Type B pancreatic cell (in vitro differentiated cells): ENCODE measurements at regions not wholly inside any gene's neighbourhood (a gene's known extent, or its start where the extent isn't known, plus 50 kb on each side); places are given as distances from the start of the nearest gene placed in this dataset.

Source experiments
- DNase-seq: peaks from one replicate; pipeline ENCODE4 v3.0.0; 2021; ENCODE audit warnings: mixed read lengths; ENCODE audit not compliant: unreplicated experiment; ENCODE audit errors: extremely low spot score
- H3K27ac Mint-ChIP-seq: 2 replicates; pipeline ENCODE4 v1.8.0; 2021; ENCODE audit warnings: mild to moderate bottlenecking, mixed read lengths
- H3K27me3 Mint-ChIP-seq: 2 replicates; pipeline ENCODE4 v1.8.0; 2021; ENCODE audit warnings: mixed read lengths
- H3K36me3 Mint-ChIP-seq: 2 replicates; pipeline ENCODE4 v1.8.0; 2021; ENCODE audit warnings: mixed read lengths
- H3K4me1 Mint-ChIP-seq: one replicate; pipeline ENCODE4 v1.8.0; 2021; ENCODE audit warnings: mixed read lengths; ENCODE audit not compliant: unreplicated experiment
- H3K4me3 Mint-ChIP-seq: 2 replicates; pipeline ENCODE4 v1.8.0; 2021; ENCODE audit warnings: mild to moderate bottlenecking, mixed read lengths
- H3K9me3 Mint-ChIP-seq: 2 replicates; pipeline ENCODE4 v1.8.0; 2021; ENCODE audit warnings: mixed read lengths
- TF ChIP-seq, protein P1 (sequence below): fragments of 200-600 bp; sonication (generic); conservative IDR thresholded peaks from 2 replicates; pipeline ENCODE4 v1.5.0; 2021; ENCODE audit warnings: antibody characterized with exemption, mild to moderate bottlenecking

DNA sequence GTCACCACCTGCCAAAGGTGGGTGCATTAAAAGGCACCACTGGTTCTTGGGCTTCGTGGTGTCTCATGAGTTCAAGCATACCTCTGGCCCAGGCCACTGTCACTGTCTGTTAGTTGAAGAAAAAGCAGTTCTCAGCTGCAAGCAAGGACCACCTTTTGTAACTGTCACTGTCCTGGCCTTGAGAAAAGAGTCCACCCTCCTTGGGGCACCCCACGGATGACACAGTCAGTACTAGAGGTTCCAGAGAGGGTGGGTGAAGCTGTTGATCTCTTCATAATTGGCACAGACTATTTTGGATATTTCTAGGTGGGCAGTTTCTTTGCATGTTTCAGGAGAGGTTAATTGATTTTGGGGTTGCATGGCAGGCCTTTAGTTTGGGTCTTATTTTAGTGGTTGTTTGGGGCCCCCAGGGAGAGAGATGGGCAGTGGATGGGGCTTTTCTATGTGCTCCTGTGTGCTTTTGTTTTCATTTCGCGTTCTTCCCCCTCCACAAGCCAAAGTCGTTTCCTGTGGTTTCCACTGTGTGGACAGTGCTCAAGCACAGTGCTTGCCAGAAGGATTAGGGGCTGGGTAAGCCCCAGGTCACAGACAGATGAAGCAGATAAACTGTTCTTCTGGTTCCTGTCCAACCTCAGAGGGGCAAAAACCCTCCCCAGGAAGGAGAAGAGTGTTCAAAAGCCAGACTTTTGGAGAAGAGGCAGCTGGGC lies 156.2 kb upstream of the PPP1R2C start:
- no peaks in the 10 kb centered on the region for H3K27me3 Mint-ChIP-seq
- peaks cover 6% of the 10 kb centered on the region for H3K9me3 Mint-ChIP-seq
- DNase-seq, result no peak
- H3K36me3 Mint-ChIP-seq, result no peaks in the 10 kb centered on the region
- TF ChIP-seq, protein P1, sequence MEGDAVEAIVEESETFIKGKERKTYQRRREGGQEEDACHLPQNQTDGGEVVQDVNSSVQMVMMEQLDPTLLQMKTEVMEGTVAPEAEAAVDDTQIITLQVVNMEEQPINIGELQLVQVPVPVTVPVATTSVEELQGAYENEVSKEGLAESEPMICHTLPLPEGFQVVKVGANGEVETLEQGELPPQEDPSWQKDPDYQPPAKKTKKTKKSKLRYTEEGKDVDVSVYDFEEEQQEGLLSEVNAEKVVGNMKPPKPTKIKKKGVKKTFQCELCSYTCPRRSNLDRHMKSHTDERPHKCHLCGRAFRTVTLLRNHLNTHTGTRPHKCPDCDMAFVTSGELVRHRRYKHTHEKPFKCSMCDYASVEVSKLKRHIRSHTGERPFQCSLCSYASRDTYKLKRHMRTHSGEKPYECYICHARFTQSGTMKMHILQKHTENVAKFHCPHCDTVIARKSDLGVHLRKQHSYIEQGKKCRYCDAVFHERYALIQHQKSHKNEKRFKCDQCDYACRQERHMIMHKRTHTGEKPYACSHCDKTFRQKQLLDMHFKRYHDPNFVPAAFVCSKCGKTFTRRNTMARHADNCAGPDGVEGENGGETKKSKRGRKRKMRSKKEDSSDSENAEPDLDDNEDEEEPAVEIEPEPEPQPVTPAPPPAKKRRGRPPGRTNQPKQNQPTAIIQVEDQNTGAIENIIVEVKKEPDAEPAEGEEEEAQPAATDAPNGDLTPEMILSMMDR, result no peak
- no peak overlapping the region for H3K27ac Mint-ChIP-seq
- H3K4me3 Mint-ChIP-seq, result no peak overlapping the region
- H3K4me1 Mint-ChIP-seq, result no peaks in the 10 kb centered on the region

DNA sequence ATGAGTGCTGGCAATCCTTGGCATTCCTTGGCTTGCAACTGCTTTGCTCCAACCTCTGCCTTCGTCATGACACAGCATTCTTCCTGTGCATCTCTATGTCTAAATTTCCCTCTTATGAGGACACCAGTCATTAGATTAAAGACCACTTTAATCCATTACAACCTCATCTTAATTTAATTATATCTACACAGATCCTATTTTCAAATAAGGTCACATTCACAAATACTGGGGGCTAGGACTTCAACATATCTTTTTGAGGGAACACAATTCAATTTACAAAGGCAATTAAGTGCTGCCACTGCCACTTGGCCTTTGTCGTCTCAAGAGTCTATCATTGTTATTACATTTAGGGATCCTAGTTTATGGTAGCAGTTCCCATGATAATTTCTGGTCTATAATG lies 163.7 kb upstream of the PPP1R2C start:
- H3K4me3 Mint-ChIP-seq, result no peak overlapping the region
- no peaks in the 10 kb centered on the region for H3K27me3 Mint-ChIP-seq
- H3K27ac Mint-ChIP-seq, result no peak overlapping the region
- TF ChIP-seq, protein P1, result no peak
- H3K36me3 Mint-ChIP-seq, result no peaks in the 10 kb centered on the region
- H3K9me3 Mint-ChIP-seq, result peaks cover 6% of the 10 kb centered on the region
- DNase-seq, result no peak
- H3K4me1 Mint-ChIP-seq, result no peaks in the 10 kb centered on the region

DNA sequence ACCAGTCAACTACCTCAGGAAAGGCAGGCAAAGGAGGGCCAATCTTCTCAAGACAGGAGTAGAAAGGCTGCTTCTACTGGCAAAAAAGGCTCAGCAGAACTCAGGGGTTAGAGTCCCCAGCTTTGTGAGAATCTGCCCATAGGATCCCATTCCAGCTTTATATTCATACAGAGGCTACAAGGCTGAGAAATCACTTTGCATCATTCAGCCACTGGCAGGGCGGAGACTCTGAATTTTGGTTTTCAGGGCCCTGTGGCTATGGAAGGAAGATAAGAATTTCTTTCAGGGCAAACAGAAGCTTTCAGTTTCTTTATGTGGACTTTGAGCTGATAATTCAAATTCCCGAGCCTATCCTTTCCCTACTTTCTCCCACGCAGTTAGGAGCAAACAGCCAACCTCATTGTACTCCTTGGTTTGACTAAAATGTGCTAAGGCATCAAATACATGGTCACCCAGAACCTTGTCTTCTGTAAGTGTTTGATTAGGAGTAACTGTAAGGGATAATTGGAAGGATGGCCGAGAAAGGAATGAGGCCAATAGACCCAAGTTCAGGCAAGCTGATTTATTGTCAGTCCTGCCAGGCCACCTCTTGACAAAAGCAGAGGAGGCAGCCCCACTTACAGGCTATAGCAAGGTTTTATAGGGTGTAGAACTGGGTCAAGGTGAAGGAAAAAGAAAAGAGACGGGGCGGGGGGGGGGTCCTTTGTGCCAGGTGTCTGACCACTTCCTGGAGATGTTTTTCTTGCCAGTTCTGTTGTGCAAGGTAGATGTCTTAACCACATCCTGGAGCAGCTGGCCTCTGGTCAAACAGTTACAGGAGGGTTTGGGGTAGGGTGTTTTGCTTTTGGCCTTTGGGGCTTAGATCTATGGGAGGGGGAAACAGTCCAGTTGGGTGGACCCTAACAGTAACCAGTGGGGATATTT lies 165.3 kb upstream of the PPP1R2C start:
- Mint-ChIP-seq H3K27me3 (no peaks in the 10 kb centered on the region), H3K4me3 (no peak overlapping the region), H3K27ac (no peak overlapping the region), H3K4me1 (no peaks in the 10 kb centered on the region), H3K36me3 (no peaks in the 10 kb centered on the region), H3K9me3 (peaks cover 6% of the 10 kb centered on the region)
- TF ChIP-seq, protein P1, result no peak
- DNase-seq, result no peak

DNA sequence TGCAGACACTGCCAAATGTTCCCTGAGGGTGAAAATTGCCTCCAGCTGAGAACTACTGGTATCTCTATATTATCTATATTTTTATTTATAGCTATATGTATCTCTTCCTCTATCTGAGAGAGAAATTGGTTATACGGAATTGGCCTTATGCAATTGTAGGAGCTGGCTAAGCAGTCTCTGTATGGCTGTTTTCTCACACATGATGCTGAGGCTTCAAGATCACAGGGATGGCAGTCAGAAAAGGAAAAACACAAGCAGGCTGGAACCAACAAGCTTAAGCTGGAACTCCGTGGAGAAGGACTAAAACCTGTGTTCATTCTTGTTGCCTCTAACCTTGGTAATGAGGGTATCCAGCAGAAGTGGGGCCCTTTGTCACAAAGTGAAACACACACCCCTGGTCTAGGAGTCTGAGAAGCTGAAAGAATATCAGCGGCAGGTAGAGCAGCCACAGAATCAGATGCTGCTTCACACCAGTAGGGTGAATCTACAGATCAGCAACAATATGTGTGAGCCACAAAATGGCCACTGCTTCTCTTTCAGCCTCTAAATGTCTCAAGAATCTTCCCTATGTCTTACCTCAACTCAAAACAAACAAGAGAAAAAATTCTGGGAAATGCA lies 166.5 kb upstream of the PPP1R2C start:
- Mint-ChIP-seq H3K27me3 (no peaks in the 10 kb centered on the region), H3K4me3 (no peak overlapping the region), H3K9me3 (no peaks in the 10 kb centered on the region), H3K4me1 (no peaks in the 10 kb centered on the region), H3K27ac (no peak overlapping the region), H3K36me3 (no peaks in the 10 kb centered on the region)
- DNase-seq, result no peak
- TF ChIP-seq, protein P1, result no peak

DNA sequence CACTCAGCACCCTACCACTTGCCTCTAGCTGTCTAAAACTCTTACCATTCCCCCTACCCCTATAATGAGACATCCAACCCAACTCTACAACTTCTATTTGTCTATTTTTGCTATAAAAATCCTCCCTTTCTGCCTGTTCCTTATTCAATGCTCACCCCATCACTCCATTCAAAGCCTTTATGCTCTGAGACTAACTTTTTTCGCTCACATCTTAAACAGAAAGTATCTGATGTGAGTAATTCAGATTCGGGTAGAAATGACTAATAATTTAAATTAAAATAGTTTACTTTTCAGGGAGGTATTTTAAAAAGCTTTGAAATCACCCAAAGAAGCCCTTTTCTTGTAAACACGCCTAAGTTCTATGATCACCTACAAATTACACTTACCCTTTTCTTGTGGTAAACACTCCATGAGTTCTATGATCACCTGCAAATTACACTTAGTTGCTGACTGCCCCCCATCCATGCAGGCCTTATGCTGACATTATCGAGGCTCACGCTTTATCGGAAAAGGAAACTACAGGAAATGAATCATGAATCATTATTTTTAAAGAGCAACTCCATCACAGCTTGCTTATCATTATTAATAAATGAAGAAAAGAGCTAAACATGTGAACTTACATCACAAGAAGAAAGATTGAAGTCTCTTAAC lies 168.7 kb upstream of the PPP1R2C start:
- Mint-ChIP-seq H3K4me1 (no peaks in the 10 kb centered on the region), H3K36me3 (no peaks in the 10 kb centered on the region), H3K9me3 (no peaks in the 10 kb centered on the region), H3K27ac (no peak overlapping the region), H3K4me3 (no peak overlapping the region), H3K27me3 (no peaks in the 10 kb centered on the region)
- TF ChIP-seq, protein P1, result no peak
- DNase-seq, result no peak
